PC-9 (cell line): ENCODE measurements at regions not wholly inside any gene's neighbourhood (a gene's known extent, or its start where the extent isn't known, plus 50 kb on each side); places are given as distances from the start of the nearest gene placed in this dataset.

Experiments used
- BruUV-seq: library from RNA; stranded (reverse); fragments of 400-500 nt; replicated peaks from 2 replicates; lab custom pipeline; 2021; lab: Mats Ljungman, UMichigan
- CTCF ChIA-PET: fragments of 300-600 bp; sonication (Branson Sonifier 250); formaldehyde crosslinking; loops from one replicate; lab custom pipeline; 2022; ENCODE audit warnings: antibody characterized with exemption; lab: Charles Lee
- POLR2A ChIA-PET: fragments of 300-600 bp; sonication (Branson Sonifier 250); formaldehyde crosslinking; loops from one replicate; lab custom pipeline; 2022; ENCODE audit warnings: antibody characterized with exemption; ENCODE audit not compliant: unreplicated experiment; lab: Charles Lee
- DNase-seq, 2 experiments: peaks; one replicate each; pipeline versions ENCODE4 v3.0.0 to v3.0.0-alpha.2; 2015 to 2022; ENCODE audit warnings: mixed read lengths in 1 of 2
- H2AFZ ChIP-seq: fragments of 200-600 bp; sonication (generic); 2 replicates; pipeline ENCODE4 v1.8.1; 2017; ENCODE audit warnings: antibody characterized with exemption
- H3F3A ChIP-seq: fragments of 200-600 bp; sonication (generic); 2 replicates; pipeline ENCODE4 v1.8.1; 2017; ENCODE audit warnings: antibody characterized with exemption, mild to moderate bottlenecking, low read depth; ENCODE audit not compliant: insufficient read depth
- H3K27ac ChIP-seq: fragments of 200-600 bp; sonication (generic); 2 replicates; pipeline ENCODE4 v1.6.1; 2016; ENCODE audit warnings: mixed run types
- H3K27me3 ChIP-seq: fragments of 200-600 bp; sonication (generic); 2 replicates; pipeline ENCODE4 v1.6.1; 2016; ENCODE audit warnings: low read depth, mixed run types; ENCODE audit not compliant: insufficient read depth
- H3K36me3 ChIP-seq: fragments of 200-600 bp; sonication (generic); 2 replicates; pipeline ENCODE4 v1.6.1; 2016; ENCODE audit warnings: low read depth, mixed run types
- H3K4me1 ChIP-seq: fragments of 200-600 bp; sonication (generic); replicated peaks from 2 replicates; pipeline ENCODE4 v1.6.1; 2016; ENCODE audit warnings: mixed run types; ENCODE audit not compliant: insufficient read depth
- H3K4me2 ChIP-seq: fragments of 200-600 bp; sonication (generic); 2 replicates; pipeline ENCODE4 v1.6.1; 2017; ENCODE audit warnings: mixed run types
- H3K4me3 ChIP-seq: fragments of 200-600 bp; sonication (generic); 2 replicates; pipeline ENCODE4 v1.6.1; 2016; ENCODE audit warnings: mixed run types
- H3K79me2 ChIP-seq: fragments of 200-600 bp; sonication (generic); 2 replicates; pipeline ENCODE4 v1.6.1; 2017; ENCODE audit warnings: low read depth, mixed run types
- H3K9me2 ChIP-seq: fragments of 200-600 bp; sonication (generic); 2 replicates; pipeline ENCODE4 v1.8.1; 2017; ENCODE audit warnings: mild to moderate bottlenecking; ENCODE audit not compliant: insufficient read depth
- H3K9me3 ChIP-seq: fragments of 200-600 bp; sonication (generic); 2 replicates; pipeline ENCODE4 v1.8.1; 2016; ENCODE audit warnings: low read depth; ENCODE audit not compliant: insufficient read depth
- H4K20me1 ChIP-seq: fragments of 200-600 bp; sonication (generic); 2 replicates; pipeline ENCODE4 v1.8.1; 2017; ENCODE audit not compliant: insufficient read depth
- CTCF ChIP-seq: fragments of 200-600 bp; sonication (generic); conservative IDR thresholded peaks from 2 replicates; pipeline ENCODE4 v1.6.1; 2017; ENCODE audit warnings: mixed run types, antibody characterized with exemption, mild to moderate bottlenecking, moderate library complexity
- EZH2 ChIP-seq: fragments of 200-600 bp; sonication (generic); IDR thresholded peaks from 2 replicates; pipeline ENCODE4 v1.8.0; 2017; ENCODE audit warnings: antibody characterized with exemption, low read depth
- intact Hi-C: fragments of 100-400 bp; cut with micrococcal nuclease; formaldehyde crosslinking; loops from one replicate; pipeline ENCODE4 v1.10.0; 2022; ENCODE audit not compliant: unreplicated experiment

DNA sequence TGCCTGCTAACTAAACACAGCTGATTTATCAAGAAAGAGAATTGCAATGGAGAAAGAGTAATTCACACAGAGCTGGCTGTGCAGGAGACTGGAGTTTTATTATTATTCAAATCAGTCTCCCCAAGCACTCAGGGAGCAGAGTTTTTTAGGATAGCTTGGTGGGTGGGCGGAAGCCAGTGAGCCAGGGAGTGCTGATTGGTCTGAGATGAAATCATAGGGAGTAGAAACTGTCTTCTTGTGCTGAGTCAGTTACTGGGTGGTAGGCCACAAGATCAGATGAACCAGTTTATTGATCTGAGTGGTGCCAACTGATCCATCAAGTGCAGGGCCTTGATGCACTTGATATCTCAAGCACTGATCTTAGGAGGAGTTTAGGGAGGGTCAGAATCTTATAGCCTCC is 891.9 kb upstream of the CADM2 start:
- Histone ChIP-seq H2AFZ (no peak overlapping the region), H3F3A (no peaks in the 10 kb centered on the region), H4K20me1 (no peaks in the 10 kb centered on the region), H3K9me2 (no peaks in the 10 kb centered on the region), H3K79me2 (no peaks in the 10 kb centered on the region), H3K9me3 (no peaks in the 10 kb centered on the region), H3K4me2 (no peak overlapping the region), H3K36me3 (no peaks in the 10 kb centered on the region), H3K27ac (no peak overlapping the region), H3K4me1 (no peaks in the 10 kb centered on the region), H3K4me3 (no peak overlapping the region), H3K27me3 (no peaks in the 10 kb centered on the region)
- POLR2A ChIA-PET: no interaction called here
- intact Hi-C loops: no loop called here
- no peak for DNase-seq
- TF ChIP-seq CTCF (no peak), EZH2 (no peak)
- CTCF ChIA-PET: no interaction called here
- BruUV-seq: no TSS peak

GRCh38 chr3:84073664-84074063 is 885.1 kb upstream of the CADM2 start:
- no peak for DNase-seq
- H3K79me2 ChIP-seq: no peaks in the 10 kb centered on the region
- H3K36me3 ChIP-seq: no peaks in the 10 kb centered on the region
- H4K20me1 ChIP-seq: no peaks in the 10 kb centered on the region
- H3K4me2 ChIP-seq: no peak overlapping the region
- H3F3A ChIP-seq: no peaks in the 10 kb centered on the region
- no TSS peak for BruUV-seq
- no peaks in the 10 kb centered on the region for H3K4me1 ChIP-seq
- H3K9me2 ChIP-seq: no peaks in the 10 kb centered on the region
- H3K4me3 ChIP-seq: no peak overlapping the region
- intact Hi-C loops: no loop called here
- no peaks in the 10 kb centered on the region for H3K27me3 ChIP-seq
- H3K27ac ChIP-seq: no peak overlapping the region
- CTCF ChIA-PET: no interaction called here
- H3K9me3 ChIP-seq: no peaks in the 10 kb centered on the region
- no peak for TF ChIP-seq EZH2
- TF ChIP-seq CTCF: no peak
- POLR2A ChIA-PET: no interaction called here
- no peak overlapping the region for H2AFZ ChIP-seq

- no peaks in the 10 kb centered on the region for H3K9me3 ChIP-seq
- H3F3A ChIP-seq: no peaks in the 10 kb centered on the region
- no peaks in the 10 kb centered on the region for H3K36me3 ChIP-seq
- H3K4me2 ChIP-seq: no peak overlapping the region
- H4K20me1 ChIP-seq: no peaks in the 10 kb centered on the region
- H3K27me3 ChIP-seq: no peaks in the 10 kb centered on the region
- H3K4me3 ChIP-seq: no peak overlapping the region
- H3K4me1 ChIP-seq: no peaks in the 10 kb centered on the region
- no peak overlapping the region for H3K27ac ChIP-seq
- no peaks in the 10 kb centered on the region for H3K9me2 ChIP-seq
- TF ChIP-seq CTCF (no peak), EZH2 (no peak)
- ChIA-PET POLR2A (no interaction called here), CTCF (no interaction called here)
- intact Hi-C loops: no loop called here
- no TSS peak for BruUV-seq
- H2AFZ ChIP-seq: peak overlapping the region; percentile 15; the same call in 1 of the 2 replicates
- H3K79me2 ChIP-seq: no peaks in the 10 kb centered on the region
- no peak for DNase-seq
Observed at GRCh38 chr3:84074767-84075166, 884.0 kb upstream of the CADM2 start.
